GM18502 (cell line): ENCODE measurements at regions not wholly inside any gene's neighbourhood (a gene's known extent, or its start where the extent isn't known, plus 50 kb on each side); places are given as distances from the start of the nearest gene placed in this dataset.

Source experiments
- ATAC-seq: cut with Tn5 transposase; IDR thresholded peaks from one replicate; pipeline ENCODE4 v1.9.1; 2021; ENCODE audit warnings: mild to moderate bottlenecking; ENCODE audit not compliant: unreplicated experiment, poor library complexity

DNA sequence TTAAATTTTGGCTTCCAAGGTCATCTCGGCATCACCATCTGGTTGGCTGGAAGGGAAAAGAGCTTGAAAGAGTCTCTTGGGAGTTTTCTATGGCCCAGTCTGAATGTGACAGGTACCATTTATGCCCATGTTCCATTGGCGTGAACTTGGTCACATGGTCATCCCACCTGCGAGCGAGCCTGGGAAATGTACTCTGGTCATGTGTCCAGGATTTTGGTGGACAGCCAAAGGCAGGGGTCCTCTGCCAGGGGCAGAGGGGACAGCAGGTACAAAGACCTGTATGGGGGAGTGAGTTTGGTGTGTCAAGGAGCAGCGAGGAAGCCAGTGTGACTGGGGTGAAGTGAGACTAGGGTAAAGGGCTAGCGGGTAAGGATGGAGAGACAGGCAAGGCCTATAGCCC is 112.6 kb downstream of the CDC5L start:
- ATAC-seq, result no peak

DNA sequence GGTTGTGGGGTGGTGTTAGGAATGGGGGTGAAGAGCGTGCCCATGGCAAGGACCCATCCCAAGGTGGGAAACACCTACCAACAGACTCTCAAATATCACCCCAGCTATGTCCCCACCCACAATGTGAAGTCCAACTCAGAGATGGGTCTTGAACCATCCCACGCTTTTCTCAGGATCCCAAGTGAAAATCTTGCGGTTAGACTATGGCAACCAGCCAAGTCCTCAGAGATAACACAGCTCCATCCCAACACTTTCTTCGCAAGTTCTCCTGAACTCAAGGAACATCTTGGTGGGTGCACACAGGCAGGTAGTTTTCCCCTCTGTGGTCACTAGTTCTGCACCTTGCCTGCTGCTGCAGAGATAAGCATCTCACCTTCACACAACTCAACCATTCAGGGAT is 116.0 kb downstream of the CDC5L start:
- ATAC-seq, result no peak

DNA sequence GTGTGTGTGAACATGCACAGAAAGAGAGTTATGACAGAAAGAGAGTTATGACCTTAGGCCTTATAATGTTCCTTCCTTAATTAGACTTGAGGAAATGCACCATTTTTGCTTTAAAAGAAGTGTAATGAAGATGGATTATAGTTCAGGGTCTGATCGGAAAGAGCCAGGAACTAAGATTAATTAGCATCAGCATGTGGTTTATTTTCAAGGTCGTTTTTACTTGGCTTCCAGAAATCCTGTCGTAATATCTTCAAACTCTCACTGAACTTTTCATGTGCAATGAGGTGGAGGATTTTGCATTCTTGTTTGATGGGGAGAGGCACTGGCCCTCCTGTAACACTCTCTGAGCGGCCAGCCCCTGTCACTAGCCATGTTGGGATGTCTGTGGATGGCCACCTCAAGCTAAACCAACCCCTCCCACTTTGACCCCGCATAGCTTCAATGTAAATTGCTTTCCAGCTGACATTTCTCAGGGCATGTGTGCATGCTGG is 116.8 kb downstream of the CDC5L start:
- no peak for ATAC-seq

DNA sequence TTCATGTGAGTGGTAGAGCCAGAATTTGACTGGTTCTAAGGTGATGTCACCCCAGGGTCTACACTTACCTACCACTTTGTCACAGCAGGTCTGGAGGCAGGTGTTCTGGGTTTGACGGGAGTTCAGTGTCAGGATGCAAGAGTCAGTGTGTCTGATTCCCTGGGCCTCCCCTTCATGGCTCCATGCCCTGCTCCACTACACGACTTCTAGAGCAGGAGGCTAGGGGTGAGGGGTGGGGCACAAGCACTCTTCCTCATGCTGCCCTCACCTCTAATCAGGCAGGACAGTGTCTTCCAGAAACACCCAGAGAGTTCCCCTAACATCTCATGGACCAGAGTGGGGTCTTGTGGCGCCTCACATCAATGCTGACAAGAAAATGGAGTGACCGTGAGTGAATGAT is 118.2 kb downstream of the CDC5L start:
- ATAC-seq, result no peak

DNA sequence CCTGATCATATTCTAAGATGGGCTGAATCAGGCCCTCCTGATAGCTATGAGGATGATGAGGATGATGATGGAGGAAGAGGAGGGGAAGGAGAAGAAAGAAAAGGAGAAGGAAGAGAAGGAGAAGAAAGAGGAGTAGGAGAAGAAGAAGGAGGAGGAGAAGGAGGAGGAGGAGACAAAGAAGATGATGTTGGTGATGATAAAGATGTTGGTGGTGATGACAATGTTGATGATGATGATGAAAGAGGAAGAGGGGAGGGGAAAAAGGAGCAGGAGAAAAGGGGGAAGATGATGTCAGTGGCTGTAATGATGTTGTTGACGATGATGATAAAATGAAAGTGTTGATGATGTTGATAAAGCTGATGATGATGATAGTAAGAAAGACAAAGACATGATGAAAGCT is 119.5 kb downstream of the CDC5L start:
- no peak for ATAC-seq

DNA sequence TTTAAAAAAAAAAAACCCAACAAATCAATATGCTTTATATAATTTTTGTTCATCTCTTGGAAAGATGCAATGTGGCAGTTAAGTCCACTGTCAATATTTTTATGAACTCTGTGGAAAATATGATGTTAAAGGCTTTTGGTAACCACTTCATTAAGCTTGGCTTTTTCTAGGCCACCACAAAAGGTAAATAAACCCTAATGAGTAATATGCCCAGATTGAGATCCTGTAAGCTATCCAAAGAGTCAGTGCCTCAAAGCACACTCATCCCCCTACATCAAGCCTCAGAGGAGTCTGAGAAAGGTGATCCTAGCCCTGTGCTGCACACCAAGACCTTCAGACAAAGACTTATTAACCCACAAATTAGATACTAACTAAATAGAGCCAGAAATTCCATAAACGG is 121.1 kb downstream of the CDC5L start:
- ATAC-seq, result no peak

DNA sequence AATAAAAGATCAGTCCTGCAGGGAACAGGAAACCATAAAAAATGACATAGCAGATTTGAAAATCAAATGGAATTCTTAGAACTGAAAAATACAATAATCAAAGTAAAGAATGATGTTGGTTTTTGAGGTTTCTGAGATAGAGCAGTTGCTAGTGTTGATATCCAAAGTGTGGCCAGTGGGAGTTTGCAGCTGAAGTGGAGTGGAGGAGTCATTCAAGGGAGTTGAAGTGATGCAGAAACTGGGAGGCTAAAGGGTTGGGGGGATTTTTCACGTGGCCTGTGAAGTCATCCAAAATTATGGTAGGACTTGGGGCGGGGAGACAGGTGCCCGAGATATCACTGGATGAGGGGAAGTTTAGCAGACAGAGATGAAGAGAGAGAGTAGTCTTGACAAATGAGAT is 123.6 kb downstream of the CDC5L start:
- no peak for ATAC-seq

DNA sequence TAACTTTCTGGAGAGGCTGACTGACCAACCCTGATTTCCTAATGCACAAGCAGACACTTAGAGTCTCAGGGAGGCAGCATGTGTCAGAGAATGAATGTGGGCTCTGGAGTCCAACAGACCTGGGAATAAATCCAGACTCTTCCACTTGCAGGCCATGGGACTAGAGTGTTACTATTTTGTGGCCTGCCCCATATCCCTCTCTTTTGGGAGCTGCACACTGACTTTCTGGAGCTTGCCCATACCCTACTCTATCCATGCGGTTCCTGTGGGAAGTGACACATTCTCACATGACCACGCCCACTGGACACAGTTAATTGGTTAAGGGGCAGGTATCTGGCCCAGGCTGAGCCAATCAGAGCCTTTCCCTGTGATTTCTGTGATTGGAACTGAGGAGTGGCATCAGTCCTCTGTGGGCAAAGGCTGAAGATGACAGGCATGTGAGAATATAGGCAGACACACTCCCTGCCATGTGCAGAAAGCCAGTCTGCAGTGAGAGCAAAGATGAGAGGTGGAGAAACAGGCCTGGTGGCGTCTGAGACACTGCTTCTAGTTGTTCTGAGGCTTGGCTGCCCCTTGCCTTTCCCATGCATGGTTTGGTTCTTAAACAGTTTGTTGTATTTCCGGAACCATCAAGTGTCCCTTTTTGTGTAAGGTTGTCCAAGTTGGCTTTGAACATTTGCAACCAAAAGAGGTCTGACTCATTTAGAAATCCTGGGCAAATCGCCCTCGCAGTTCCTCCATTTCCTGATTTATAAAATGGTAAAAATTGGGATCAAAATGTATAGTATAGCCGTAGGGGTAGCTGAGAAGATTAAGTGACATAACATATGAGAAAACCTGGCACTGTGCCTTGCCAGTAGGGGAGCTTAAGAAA is 125.6 kb downstream of the CDC5L start:
- ATAC-seq, result no peak

DNA sequence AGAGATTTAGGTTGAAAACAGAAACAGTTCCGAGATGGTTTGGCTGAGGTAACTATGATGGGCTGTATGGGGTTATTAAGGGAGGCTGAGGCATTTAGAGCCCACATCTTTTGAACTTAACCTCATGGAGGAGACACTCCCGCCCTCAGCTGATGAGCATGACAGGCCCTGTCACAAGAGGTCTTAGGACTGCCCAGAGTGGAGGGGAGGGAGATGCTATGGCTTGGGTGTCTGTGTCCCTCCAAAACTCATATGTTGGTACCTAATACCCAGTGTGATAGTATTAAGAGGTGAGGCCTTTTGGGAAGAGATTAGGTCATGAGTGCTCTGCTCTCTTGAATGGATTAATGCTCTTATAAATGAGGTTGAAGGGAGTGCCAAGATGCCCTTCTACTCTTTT is 126.6 kb downstream of the CDC5L start:
- no peak for ATAC-seq

DNA sequence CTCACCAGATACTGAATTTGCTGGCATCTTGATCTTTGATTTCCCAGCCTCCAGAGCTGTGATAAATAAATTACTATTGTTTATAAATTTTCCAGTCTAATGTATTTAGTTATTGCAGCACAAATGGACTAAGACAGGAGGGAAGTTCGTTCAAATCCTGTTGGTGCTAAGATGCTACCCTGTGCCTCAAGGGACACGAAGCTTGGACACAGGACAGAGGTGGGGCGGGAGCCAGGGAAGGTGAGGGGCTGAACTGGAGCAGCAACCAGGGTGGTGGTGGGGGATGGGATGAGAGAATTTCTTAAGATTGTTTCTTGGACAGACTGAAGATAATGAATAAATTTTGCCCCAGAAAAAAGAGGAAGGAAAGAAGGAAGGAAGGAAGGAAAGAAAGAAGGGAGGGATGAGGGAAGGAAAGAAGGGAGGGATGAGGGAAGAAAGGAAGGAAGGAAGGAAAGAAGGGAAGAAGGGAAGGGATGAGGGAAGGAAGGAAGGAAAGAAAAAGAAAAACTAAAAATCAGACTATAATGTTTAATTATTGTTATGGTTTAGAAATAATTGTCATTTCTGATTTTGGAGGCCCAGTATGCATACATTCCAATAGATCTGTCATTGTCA is 127.2 kb downstream of the CDC5L start:
- ATAC-seq, result no peak

DNA sequence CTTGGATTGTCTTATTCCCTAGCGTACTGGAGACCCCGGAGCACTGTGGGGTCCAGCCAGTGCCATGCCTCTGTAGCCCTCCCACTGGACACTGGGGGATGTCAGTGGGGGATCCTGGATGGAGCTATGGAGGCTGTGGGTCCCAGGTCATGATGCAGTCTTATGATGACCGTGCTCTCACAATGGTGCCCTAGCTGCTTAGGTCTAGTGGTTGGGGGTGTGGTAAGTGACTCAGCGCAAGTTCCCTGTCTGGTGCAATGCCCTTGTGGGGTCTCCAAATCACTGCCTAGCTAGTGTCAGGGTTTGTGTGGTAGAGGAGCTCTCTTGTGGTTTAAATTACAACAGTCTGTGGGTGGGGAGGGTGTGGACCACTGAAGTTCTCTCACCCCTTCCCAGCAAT is 135.4 kb downstream of the CDC5L start:
- ATAC-seq, result no peak

DNA sequence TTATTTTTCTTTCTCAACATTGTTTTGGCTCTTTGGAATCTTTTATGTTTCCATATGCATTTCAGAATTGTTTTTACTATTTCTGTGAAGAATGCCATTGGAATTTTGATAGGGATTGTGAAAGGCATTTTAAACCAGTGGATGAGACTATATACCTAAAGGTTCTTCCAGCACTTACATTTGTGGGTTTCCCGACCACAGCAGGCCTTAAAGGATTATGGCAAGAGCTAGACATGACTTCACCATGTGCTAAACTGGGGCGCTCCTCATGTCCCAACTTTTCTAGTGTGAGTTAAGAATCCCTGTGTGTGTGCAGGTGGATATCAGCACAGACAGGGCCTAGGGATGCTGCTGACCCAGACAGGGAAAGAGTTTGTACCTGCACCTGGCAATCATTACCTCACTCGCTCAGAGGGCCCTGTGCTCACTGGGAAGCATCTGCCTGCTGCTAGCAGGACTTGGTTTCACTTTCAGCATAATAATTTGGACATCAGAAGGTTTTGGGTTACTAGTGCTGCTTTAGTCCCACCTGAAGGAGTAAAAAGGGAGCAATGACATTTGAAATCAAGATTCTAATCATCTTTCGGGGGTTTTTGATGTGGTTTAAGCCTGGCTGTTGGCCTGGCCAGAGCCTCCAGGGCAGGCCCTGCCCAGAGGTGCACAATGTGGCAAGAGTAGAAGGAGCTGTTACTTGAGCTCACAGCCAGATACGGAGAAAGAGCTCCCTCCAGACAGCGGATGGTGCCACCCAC is 137.1 kb downstream of the CDC5L start:
- no peak for ATAC-seq

DNA sequence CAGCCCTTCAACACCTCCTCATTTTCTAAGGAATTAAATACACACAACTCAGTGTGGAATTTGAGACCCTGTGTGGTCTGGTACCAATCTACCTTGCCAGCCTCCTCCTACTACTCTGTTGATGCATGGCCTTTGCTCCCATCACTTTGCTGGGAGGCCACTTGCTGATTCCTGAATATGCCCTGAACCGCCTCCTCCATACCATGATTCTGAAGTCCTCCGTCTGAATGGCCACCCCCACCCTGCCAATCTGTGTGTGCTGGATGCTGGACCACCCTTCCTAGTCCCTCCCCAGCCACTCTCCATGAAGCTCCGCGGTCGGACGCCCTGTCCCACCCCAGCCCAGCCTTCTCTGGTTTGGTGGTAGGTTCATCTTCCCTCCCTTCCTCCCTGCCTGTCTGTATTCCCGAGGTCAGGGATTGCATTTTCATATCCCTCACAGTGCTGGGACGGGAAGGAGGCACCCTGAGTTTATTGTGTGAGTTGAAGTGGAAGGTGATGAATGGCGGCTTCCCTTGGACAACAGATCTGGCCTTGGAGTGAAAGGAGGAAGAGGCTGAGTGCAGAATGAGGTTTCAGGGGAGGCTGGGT is 138.3 kb downstream of the CDC5L start:
- ATAC-seq, result no peak

DNA sequence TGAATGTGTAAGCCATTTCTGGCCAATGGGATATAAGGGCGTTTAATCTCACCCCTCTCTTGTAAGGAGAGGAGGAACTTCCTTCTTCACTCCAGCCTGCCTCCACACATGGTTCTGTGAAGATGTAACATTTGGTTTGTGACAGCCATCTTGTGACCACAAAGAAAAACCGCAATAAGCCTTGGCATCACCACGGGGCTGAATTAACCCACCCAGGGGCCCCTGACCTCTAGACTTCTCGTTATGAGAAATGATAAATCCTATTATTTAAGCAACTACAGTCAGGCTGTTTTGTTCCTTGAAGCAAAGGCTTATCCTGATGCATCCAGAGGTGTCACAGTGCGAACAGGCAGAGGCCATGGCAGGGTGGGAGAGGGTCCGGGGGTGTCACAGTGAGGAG is 139.7 kb downstream of the CDC5L start:
- no peak for ATAC-seq

DNA sequence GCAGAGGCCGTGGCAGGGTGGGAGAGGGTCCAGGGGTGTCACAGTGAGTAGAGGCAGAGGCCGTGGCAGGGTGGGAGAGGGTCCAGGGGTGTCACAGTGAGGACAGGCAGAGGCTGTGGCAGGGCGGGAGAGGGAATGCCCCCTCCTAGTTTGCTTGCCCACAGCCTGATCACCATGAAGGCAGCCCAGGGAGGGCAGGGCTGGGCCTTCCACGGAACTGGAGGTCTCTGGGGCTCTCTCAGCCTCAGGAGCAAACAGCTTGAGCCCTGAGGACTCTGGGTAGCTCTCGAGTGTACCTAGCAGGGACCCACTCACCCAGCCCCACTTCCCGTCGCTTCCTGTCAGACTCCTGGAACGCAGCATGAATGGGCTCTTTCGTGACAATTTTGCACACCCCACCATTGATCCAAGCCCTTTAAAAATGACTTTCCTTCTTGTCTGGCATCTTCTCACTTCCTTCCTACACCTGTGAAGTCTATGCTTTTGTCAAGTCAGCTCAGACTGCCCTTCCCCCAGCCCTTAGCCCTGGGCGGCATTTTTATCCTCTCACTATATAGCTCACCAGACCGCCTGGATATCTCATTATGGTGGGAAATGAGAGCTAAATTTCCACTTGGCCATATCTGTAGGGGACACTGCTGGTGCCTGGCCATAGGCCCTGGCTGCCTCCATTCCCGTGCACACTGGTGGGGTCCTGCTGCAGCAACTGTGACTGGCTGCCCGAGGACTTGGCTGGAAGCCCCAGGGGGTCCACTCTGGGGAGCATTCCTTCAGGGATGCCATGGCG is 140.3 kb downstream of the CDC5L start:
- ATAC-seq, result no peak

DNA sequence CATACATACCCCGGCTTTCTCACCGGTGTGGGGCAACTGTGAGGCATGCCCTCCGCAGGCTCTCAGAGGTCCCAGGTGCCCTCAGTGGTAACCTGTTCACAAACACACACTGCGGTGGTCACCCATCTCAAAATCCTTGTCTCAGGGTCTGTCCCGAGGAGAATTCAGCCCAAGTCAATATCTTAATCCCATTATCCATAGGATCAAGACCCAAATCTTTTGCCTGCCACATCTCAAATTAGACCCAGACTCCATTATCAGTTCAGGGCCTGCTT is 140.8 kb downstream of the CDC5L start:
- ATAC-seq, result no peak

DNA sequence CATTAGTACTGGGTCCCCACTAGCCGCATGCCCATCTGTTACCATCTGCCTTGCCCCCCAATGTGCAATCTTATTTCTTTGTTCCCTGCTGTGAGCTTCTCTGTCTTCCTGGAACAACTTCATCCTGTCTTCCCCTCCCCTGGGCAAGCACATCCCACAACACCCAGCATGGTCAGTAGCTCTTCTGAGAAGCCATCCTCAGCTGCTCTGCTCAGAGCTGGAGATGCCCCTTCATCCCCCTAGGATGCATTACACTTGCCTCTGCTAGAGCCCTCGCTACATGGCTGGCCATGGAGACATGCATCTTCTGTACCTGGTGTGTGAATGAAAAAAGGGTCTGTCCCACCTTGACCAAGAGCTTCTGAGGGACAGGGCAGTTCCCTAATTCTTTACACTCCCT is 141.2 kb downstream of the CDC5L start:
- no peak for ATAC-seq

DNA sequence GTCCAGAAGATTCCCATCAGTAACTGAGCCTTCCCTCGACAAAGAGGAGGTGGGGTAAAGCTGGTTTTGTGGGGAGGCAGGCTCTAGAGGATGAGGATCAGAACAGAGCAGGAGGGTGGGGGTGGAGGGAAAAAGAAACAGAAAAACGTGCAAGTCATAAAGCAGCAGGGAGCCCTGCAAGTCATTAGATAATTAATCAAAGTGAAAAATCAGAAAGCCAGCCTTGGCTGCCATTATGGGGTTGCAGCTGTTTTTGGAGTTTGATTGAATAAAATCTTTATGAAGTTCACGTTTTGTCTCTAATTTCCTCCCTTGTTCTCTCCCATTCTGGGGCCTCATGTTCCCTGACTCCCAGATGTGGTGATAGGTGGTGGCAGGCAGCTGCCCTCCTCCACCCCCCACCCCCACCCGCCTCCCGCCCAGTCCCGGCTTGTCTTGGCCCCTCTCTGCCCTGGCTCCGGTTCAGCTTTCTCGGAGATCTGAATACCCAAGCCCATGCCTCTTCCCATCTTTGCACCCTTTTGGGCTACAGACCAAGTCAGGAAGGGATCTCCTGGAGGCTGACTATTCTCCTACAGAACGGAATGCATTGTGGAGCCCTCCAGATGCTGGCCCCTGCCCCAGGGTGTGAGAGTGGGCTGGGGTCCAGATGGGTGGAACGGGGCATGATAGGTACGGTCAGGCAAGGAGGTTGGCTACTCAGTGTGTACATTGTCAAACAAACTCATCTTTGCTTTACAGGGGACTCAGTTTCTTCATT is 141.8 kb downstream of the CDC5L start:
- no peak for ATAC-seq

DNA sequence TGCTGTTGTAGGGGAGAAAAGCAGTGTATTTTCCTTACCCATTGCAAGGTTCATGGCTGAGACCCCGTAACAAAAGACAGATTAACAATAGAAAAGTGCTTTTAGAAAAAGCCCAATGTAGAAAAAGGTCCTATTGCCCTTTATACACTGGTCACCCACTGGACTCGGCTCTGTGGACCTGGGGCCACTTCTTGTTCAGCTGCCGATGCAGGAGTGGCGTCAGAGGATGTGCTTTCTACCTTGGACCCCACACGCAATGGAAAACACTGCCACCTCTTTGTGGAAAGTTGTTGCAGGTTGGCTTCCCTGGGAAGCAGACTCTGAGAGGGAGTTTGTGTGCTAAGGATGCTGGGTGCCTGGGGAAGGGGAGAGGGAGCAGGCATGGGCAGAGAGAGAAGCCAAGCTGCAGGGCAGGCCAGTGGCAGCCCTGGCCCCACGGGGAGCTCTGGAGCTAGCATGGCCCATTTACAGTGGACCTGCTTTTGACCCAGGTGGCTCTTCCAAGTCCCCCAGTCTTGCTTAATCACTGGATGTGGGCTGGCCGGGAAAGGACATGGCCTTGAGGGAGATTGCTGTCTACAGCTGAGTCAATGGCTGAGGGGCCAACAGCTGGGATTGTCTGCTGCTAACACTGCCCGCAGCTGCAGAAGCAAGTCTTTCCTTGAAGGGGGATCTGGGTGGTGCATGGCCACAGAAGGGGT is 142.9 kb downstream of the CDC5L start:
- ATAC-seq, result no peak
